Ishikawa (cell line): ENCODE measurements at regions not wholly inside any gene's neighbourhood (a gene's known extent, or its start where the extent isn't known, plus 50 kb on each side); places are given as distances from the start of the nearest gene placed in this dataset.

ENCODE experiments used
- CREB1 ChIP-seq: IDR thresholded peaks from 2 replicates; pipeline ENCODE4 v1.6.1; 2012; ENCODE audit warnings: low read depth
- EP300 ChIP-seq: IDR thresholded peaks from 2 replicates; pipeline ENCODE4 v1.6.1; 2012; ENCODE audit warnings: borderline replicate concordance
- FOXM1 ChIP-seq: IDR thresholded peaks from 2 replicates; pipeline ENCODE4 v1.6.1; 2012; ENCODE audit warnings: low read depth, borderline replicate concordance
- RAD21 ChIP-seq: IDR thresholded peaks from 2 replicates; pipeline ENCODE4 v1.6.1; 2012; ENCODE audit warnings: low read depth
- TAF1 ChIP-seq: IDR thresholded peaks from 2 replicates; pipeline ENCODE4 v1.6.1; 2012; ENCODE audit warnings: low read depth, mild to moderate bottlenecking
- YY1 ChIP-seq: IDR thresholded peaks from 2 replicates; pipeline ENCODE4 v1.6.1; 2012; ENCODE audit warnings: low read depth
- TF ChIP-seq, protein P1 (sequence below): IDR thresholded peaks from 2 replicates; pipeline ENCODE4 v1.6.1; 2012; ENCODE audit warnings: low read depth, mild to moderate bottlenecking
- TF ChIP-seq, protein P2 (sequence below): IDR thresholded peaks from 2 replicates; pipeline ENCODE4 v1.6.1; 2012

DNA sequence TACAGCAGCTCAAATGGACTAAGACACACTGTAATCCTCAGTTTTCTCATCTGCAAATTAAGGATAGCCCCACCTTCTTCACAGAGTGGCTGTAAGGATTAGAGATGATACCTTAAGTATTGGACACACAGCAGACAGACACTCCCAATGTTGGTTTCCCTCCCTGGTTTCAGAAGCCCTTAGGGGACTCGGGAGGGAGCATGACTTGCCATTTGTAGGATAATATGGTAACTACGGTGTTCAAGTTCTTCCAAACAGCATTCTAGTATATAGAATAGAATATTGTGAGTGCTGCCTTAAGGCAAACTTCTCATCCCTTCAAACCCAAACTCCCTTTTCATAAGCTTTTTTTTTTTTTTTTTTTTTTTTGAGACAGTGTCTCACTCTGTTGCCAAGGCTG is 101.9 kb downstream of the COPRS start:
- TF ChIP-seq, protein P1, sequence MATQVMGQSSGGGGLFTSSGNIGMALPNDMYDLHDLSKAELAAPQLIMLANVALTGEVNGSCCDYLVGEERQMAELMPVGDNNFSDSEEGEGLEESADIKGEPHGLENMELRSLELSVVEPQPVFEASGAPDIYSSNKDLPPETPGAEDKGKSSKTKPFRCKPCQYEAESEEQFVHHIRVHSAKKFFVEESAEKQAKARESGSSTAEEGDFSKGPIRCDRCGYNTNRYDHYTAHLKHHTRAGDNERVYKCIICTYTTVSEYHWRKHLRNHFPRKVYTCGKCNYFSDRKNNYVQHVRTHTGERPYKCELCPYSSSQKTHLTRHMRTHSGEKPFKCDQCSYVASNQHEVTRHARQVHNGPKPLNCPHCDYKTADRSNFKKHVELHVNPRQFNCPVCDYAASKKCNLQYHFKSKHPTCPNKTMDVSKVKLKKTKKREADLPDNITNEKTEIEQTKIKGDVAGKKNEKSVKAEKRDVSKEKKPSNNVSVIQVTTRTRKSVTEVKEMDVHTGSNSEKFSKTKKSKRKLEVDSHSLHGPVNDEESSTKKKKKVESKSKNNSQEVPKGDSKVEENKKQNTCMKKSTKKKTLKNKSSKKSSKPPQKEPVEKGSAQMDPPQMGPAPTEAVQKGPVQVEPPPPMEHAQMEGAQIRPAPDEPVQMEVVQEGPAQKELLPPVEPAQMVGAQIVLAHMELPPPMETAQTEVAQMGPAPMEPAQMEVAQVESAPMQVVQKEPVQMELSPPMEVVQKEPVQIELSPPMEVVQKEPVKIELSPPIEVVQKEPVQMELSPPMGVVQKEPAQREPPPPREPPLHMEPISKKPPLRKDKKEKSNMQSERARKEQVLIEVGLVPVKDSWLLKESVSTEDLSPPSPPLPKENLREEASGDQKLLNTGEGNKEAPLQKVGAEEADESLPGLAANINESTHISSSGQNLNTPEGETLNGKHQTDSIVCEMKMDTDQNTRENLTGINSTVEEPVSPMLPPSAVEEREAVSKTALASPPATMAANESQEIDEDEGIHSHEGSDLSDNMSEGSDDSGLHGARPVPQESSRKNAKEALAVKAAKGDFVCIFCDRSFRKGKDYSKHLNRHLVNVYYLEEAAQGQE: no peak
- TF ChIP-seq FOXM1 (no peak), RAD21 (no peak), EP300 (no peak), YY1 (no peak), TAF1 (no peak), CREB1 (no peak)
- TF ChIP-seq, protein P2, sequence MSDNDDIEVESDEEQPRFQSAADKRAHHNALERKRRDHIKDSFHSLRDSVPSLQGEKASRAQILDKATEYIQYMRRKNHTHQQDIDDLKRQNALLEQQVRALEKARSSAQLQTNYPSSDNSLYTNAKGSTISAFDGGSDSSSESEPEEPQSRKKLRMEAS: no peak
